ENCODE measurements at regions not wholly inside any gene's neighbourhood (a gene's known extent, or its start where the extent isn't known, plus 50 kb on each side); places are given as distances from the start of the nearest gene placed in this dataset.

- no peak overlapping the region for H3K4me3 ChIP-seq
- BruUV-seq (replicated peaks), result no TSS peak
- H3K36me3 ChIP-seq (ENCODE audit: low read depth), result no peaks in the 10 kb centered on the region
- no peaks in the 10 kb centered on the region for H3K9me3 ChIP-seq (ENCODE audit: insufficient read depth, low read depth)
- DNase-seq, result no peak
- ChIA-PET POLR2A (ENCODE audit: unreplicated experiment) (no interaction called here), CTCF (no interaction called here)
- no peak overlapping the region for H2AFZ ChIP-seq
- no peaks in the 10 kb centered on the region for H3F3A ChIP-seq (ENCODE audit: insufficient read depth, low read depth)
- H3K4me2 ChIP-seq, result no peak overlapping the region
- TF ChIP-seq CTCF (conservative IDR thresholded peaks at IDR 0.05) (no peak), EZH2 (IDR thresholded peaks at IDR 0.05; ENCODE audit: low read depth) (no peak)
- no peaks in the 10 kb centered on the region for H3K9me2 ChIP-seq (ENCODE audit: insufficient read depth)
- no peaks in the 10 kb centered on the region for H3K4me1 ChIP-seq (replicated peaks; ENCODE audit: insufficient read depth)
- no peaks in the 10 kb centered on the region for H4K20me1 ChIP-seq (ENCODE audit: insufficient read depth)
- no peaks in the 10 kb centered on the region for H3K79me2 ChIP-seq (ENCODE audit: low read depth)
- no peak overlapping the region for H3K27ac ChIP-seq
- H3K27me3 ChIP-seq (ENCODE audit: insufficient read depth, low read depth), result no peaks in the 10 kb centered on the region
- intact Hi-C loops (cut with micrococcal nuclease; ENCODE audit: unreplicated experiment), result no loop called here
Observed at GRCh38 chr4:183842129-183842528, 63.0 kb upstream of the STOX2 start.

GRCh38 chr4:183843248-183843671 lies 61.8 kb upstream of the STOX2 start:
- Histone ChIP-seq H3K27me3 (ENCODE audit: insufficient read depth, low read depth) (no peaks in the 10 kb centered on the region), H3K9me2 (ENCODE audit: insufficient read depth) (no peaks in the 10 kb centered on the region), H3F3A (ENCODE audit: insufficient read depth, low read depth) (no peaks in the 10 kb centered on the region), H3K4me1 (replicated peaks; ENCODE audit: insufficient read depth) (no peaks in the 10 kb centered on the region), H3K4me2 (no peak overlapping the region), H4K20me1 (ENCODE audit: insufficient read depth) (no peaks in the 10 kb centered on the region), H3K79me2 (ENCODE audit: low read depth) (no peaks in the 10 kb centered on the region), H3K36me3 (ENCODE audit: low read depth) (no peaks in the 10 kb centered on the region), H3K4me3 (no peak overlapping the region), H2AFZ (no peak overlapping the region), H3K27ac (no peak overlapping the region), H3K9me3 (ENCODE audit: insufficient read depth, low read depth) (no peaks in the 10 kb centered on the region)
- no TSS peak for BruUV-seq (replicated peaks)
- intact Hi-C loops (cut with micrococcal nuclease; ENCODE audit: unreplicated experiment), result no loop called here
- CTCF ChIA-PET, result no interaction called here
- no peak for DNase-seq
- TF ChIP-seq EZH2 (IDR thresholded peaks at IDR 0.05; ENCODE audit: low read depth) (no peak), CTCF (conservative IDR thresholded peaks at IDR 0.05) (no peak)
- POLR2A ChIA-PET (ENCODE audit: unreplicated experiment), result no interaction called here

- CTCF ChIA-PET, result no interaction called here
- BruUV-seq (replicated peaks), result no TSS peak
- Histone ChIP-seq H3K4me2 (no peak overlapping the region), H3K27me3 (ENCODE audit: insufficient read depth, low read depth) (no peaks in the 10 kb centered on the region), H2AFZ (no peak overlapping the region), H3K79me2 (ENCODE audit: low read depth) (no peaks in the 10 kb centered on the region), H3F3A (ENCODE audit: insufficient read depth, low read depth) (no peaks in the 10 kb centered on the region), H3K27ac (no peak overlapping the region), H3K9me3 (ENCODE audit: insufficient read depth, low read depth) (no peaks in the 10 kb centered on the region), H3K4me1 (replicated peaks; ENCODE audit: insufficient read depth) (no peaks in the 10 kb centered on the region), H3K4me3 (no peak overlapping the region), H3K36me3 (ENCODE audit: low read depth) (no peaks in the 10 kb centered on the region), H3K9me2 (ENCODE audit: insufficient read depth) (no peaks in the 10 kb centered on the region), H4K20me1 (ENCODE audit: insufficient read depth) (no peaks in the 10 kb centered on the region)
- intact Hi-C loops (cut with micrococcal nuclease; ENCODE audit: unreplicated experiment), result no loop called here
- POLR2A ChIA-PET (ENCODE audit: unreplicated experiment), result no interaction called here
- no peak for DNase-seq
- TF ChIP-seq EZH2 (IDR thresholded peaks at IDR 0.05; ENCODE audit: low read depth) (no peak), CTCF (conservative IDR thresholded peaks at IDR 0.05) (no peak)
Observed at GRCh38 chr4:183846951-183847350, 58.2 kb upstream of the STOX2 start.

Measured in PC-9 (cell line).